PC-9 (cell line): ENCODE measurements at regions not wholly inside any gene's neighbourhood (a gene's known extent, or its start where the extent isn't known, plus 50 kb on each side); places are given as distances from the start of the nearest gene placed in this dataset.

Experiments
- BruUV-seq: library from RNA; stranded (reverse); fragments of 400-500 nt; replicated peaks from 2 replicates; lab custom pipeline; 2021; lab: Mats Ljungman, UMichigan
- CTCF ChIA-PET: fragments of 300-600 bp; sonication (Branson Sonifier 250); formaldehyde crosslinking; loops from one replicate; lab custom pipeline; 2022; ENCODE audit warnings: antibody characterized with exemption; lab: Charles Lee
- POLR2A ChIA-PET: fragments of 300-600 bp; sonication (Branson Sonifier 250); formaldehyde crosslinking; loops from one replicate; lab custom pipeline; 2022; ENCODE audit warnings: antibody characterized with exemption; ENCODE audit not compliant: unreplicated experiment; lab: Charles Lee
- DNase-seq, 2 experiments: peaks; one replicate each; pipeline versions ENCODE4 v3.0.0 to v3.0.0-alpha.2; 2015 to 2022; ENCODE audit warnings: mixed read lengths in 1 of 2
- H2AFZ ChIP-seq: fragments of 200-600 bp; sonication (generic); 2 replicates; pipeline ENCODE4 v1.8.1; 2017; ENCODE audit warnings: antibody characterized with exemption
- H3F3A ChIP-seq: fragments of 200-600 bp; sonication (generic); 2 replicates; pipeline ENCODE4 v1.8.1; 2017; ENCODE audit warnings: antibody characterized with exemption, mild to moderate bottlenecking, low read depth; ENCODE audit not compliant: insufficient read depth
- H3K27ac ChIP-seq: fragments of 200-600 bp; sonication (generic); 2 replicates; pipeline ENCODE4 v1.6.1; 2016; ENCODE audit warnings: mixed run types
- H3K27me3 ChIP-seq: fragments of 200-600 bp; sonication (generic); 2 replicates; pipeline ENCODE4 v1.6.1; 2016; ENCODE audit warnings: low read depth, mixed run types; ENCODE audit not compliant: insufficient read depth
- H3K36me3 ChIP-seq: fragments of 200-600 bp; sonication (generic); 2 replicates; pipeline ENCODE4 v1.6.1; 2016; ENCODE audit warnings: low read depth, mixed run types
- H3K4me1 ChIP-seq: fragments of 200-600 bp; sonication (generic); replicated peaks from 2 replicates; pipeline ENCODE4 v1.6.1; 2016; ENCODE audit warnings: mixed run types; ENCODE audit not compliant: insufficient read depth
- H3K4me2 ChIP-seq: fragments of 200-600 bp; sonication (generic); 2 replicates; pipeline ENCODE4 v1.6.1; 2017; ENCODE audit warnings: mixed run types
- H3K4me3 ChIP-seq: fragments of 200-600 bp; sonication (generic); 2 replicates; pipeline ENCODE4 v1.6.1; 2016; ENCODE audit warnings: mixed run types
- H3K79me2 ChIP-seq: fragments of 200-600 bp; sonication (generic); 2 replicates; pipeline ENCODE4 v1.6.1; 2017; ENCODE audit warnings: low read depth, mixed run types
- H3K9me2 ChIP-seq: fragments of 200-600 bp; sonication (generic); 2 replicates; pipeline ENCODE4 v1.8.1; 2017; ENCODE audit warnings: mild to moderate bottlenecking; ENCODE audit not compliant: insufficient read depth
- H3K9me3 ChIP-seq: fragments of 200-600 bp; sonication (generic); 2 replicates; pipeline ENCODE4 v1.8.1; 2016; ENCODE audit warnings: low read depth; ENCODE audit not compliant: insufficient read depth
- H4K20me1 ChIP-seq: fragments of 200-600 bp; sonication (generic); 2 replicates; pipeline ENCODE4 v1.8.1; 2017; ENCODE audit not compliant: insufficient read depth
- CTCF ChIP-seq: fragments of 200-600 bp; sonication (generic); conservative IDR thresholded peaks from 2 replicates; pipeline ENCODE4 v1.6.1; 2017; ENCODE audit warnings: mixed run types, antibody characterized with exemption, mild to moderate bottlenecking, moderate library complexity
- EZH2 ChIP-seq: fragments of 200-600 bp; sonication (generic); IDR thresholded peaks from 2 replicates; pipeline ENCODE4 v1.8.0; 2017; ENCODE audit warnings: antibody characterized with exemption, low read depth
- intact Hi-C: fragments of 100-400 bp; cut with micrococcal nuclease; formaldehyde crosslinking; loops from one replicate; pipeline ENCODE4 v1.10.0; 2022; ENCODE audit not compliant: unreplicated experiment

GRCh38 chr3:152021951-152022461 lies 148.6 kb downstream of the SUCNR1 start:
- Histone ChIP-seq H3F3A (peaks cover 25% of the 10 kb centered on the region), H3K27me3 (no peaks in the 10 kb centered on the region), H3K4me2 (peak overlapping the region; percentile 53), H4K20me1 (no peaks in the 10 kb centered on the region), H3K9me3 (no peaks in the 10 kb centered on the region), H3K9me2 (no peaks in the 10 kb centered on the region), H3K4me1 (peaks cover 48% of the 10 kb centered on the region), H3K4me3 (no peak overlapping the region), H3K79me2 (no peaks in the 10 kb centered on the region), H3K36me3 (no peaks in the 10 kb centered on the region), H2AFZ (peak overlapping the region; percentile 6; the same call in 1 of the 2 replicates), H3K27ac (peak overlapping the region; percentile 89)
- TF ChIP-seq CTCF (no peak), EZH2 (no peak)
- intact Hi-C loops = loop anchor here (1.0 to 10.0 kb wide), 11 partner anchors 46 to 943 kb away; partner anchors contain the start of gene MBNL1
- ChIA-PET POLR2A (interaction anchor here (0.5 to 0.6 kb wide), 2 partner anchors 264 to 549 kb away, joined by 8 to 10 read pairs; no protein-coding TSS in a partner anchor), CTCF (interaction anchor here (0.7 kb wide), 1 partner anchor 417 kb away, joined by 5 read pairs; no protein-coding TSS in a partner anchor)
- peak; percentile 93 to 96 for DNase-seq
- BruUV-seq = no TSS peak

- no peaks in the 10 kb centered on the region for H3K36me3 ChIP-seq
- no peaks in the 10 kb centered on the region for H4K20me1 ChIP-seq
- peak overlapping the region; percentile 63 for H3K4me2 ChIP-seq
- ChIA-PET CTCF (interaction anchor here (0.6 to 0.7 kb wide), 4 partner anchors 35 to 419 kb away, joined by 4 to 10 read pairs (median 6); no protein-coding TSS in a partner anchor), POLR2A (interaction anchor here (0.6 to 0.7 kb wide), 3 partner anchors 98 to 243 kb away, joined by 4 to 12 read pairs (median 6); partner anchors contain the start of gene MBNL1)
- H3K79me2 ChIP-seq = no peaks in the 10 kb centered on the region
- H3F3A ChIP-seq = peaks cover 25% of the 10 kb centered on the region
- peaks cover 38% of the 10 kb centered on the region for H3K4me1 ChIP-seq
- TF ChIP-seq EZH2 (no peak), CTCF (peak; percentile 71)
- peak; percentile 22 to 90 for DNase-seq
- H2AFZ ChIP-seq = peak overlapping the region; percentile 46; the same call in 1 of the 2 replicates
- no peaks in the 10 kb centered on the region for H3K27me3 ChIP-seq
- no peaks in the 10 kb centered on the region for H3K9me2 ChIP-seq
- H3K9me3 ChIP-seq = peaks cover 4% of the 10 kb centered on the region; the same call in 1 of the 2 replicates
- H3K27ac ChIP-seq = peak overlapping the region; percentile 81
- BruUV-seq = no TSS peak
- intact Hi-C loops = loop anchor here (1.0 to 10.0 kb wide), 4 partner anchors 184 to 939 kb away; no protein-coding TSS in a partner anchor
- H3K4me3 ChIP-seq = no peak overlapping the region; the same call in 1 of the 2 replicates
These were observed 152.7 kb downstream of the SUCNR1 start for GRCh38 chr3:152026033-152026556.

DNA sequence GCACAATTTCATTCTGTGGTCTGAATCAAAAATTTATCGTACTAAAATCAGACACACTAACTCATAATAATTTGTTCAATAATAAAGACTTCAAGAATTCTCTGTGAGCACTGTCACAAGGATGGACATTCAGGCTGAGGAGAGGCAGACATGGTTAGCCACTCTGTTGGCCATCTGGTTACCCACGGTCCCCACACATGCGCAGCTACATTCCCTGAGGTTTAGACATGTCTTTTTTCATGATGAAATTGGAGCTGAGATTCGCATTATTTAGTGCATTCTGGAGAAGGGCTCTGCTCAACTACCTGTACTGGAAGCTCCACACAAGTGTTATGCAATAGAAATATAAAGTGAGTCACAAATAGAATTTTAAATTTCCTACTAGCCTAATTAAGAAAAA lies 156.9 kb downstream of the SUCNR1 start:
- no peaks in the 10 kb centered on the region for H3K27me3 ChIP-seq
- H3K79me2 ChIP-seq = no peaks in the 10 kb centered on the region
- no peak overlapping the region for H2AFZ ChIP-seq
- H3K36me3 ChIP-seq = no peaks in the 10 kb centered on the region
- peaks cover 18% of the 10 kb centered on the region for H3K4me1 ChIP-seq
- POLR2A ChIA-PET = no interaction called here
- intact Hi-C loops = no loop called here
- BruUV-seq = no TSS peak
- DNase-seq = no peak
- H3K27ac ChIP-seq = no peak overlapping the region
- peaks cover 14% of the 10 kb centered on the region for H3F3A ChIP-seq
- no peak overlapping the region for H3K4me3 ChIP-seq
- TF ChIP-seq CTCF (no peak), EZH2 (no peak)
- peaks cover 7% of the 10 kb centered on the region; the same call in 1 of the 2 replicates for H3K9me3 ChIP-seq
- no peak overlapping the region for H3K4me2 ChIP-seq
- no peaks in the 10 kb centered on the region for H4K20me1 ChIP-seq
- H3K9me2 ChIP-seq = 0 out of 2 replicates have a peak, but pooled peaks cover 6% of the 10 kb centered on the region
- CTCF ChIA-PET = no interaction called here
